ENCODE measurements at regions not wholly inside any gene's neighbourhood (a gene's known extent, or its start where the extent isn't known, plus 50 kb on each side); places are given as distances from the start of the nearest gene placed in this dataset.

- no peak for DNase-seq
Measured at GRCh38 chr7:47145186-47145725, 436.7 kb downstream of the TNS3 start.

- DNase-seq = no peak
Measured at GRCh38 chr7:47143339-47143738, 438.6 kb downstream of the TNS3 start.

DNA sequence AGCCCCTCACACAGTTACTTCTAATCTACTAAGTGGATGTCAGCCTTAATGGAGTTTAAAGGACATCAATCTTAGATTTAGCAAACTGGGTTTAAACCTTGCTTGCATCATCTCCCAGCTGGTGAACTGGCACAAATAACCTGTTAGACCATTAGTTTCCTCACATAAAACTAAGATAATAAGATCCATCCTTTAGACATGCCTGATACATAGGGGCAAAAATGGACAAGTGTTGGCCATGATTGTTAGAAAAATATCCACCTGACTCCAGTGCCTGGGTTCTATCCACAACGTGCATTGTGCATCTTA lies 439.1 kb downstream of the TNS3 start:
- no peak for DNase-seq

GRCh38 chr7:47142169-47142866 lies 439.6 kb downstream of the TNS3 start:
- no peak for DNase-seq

DNA sequence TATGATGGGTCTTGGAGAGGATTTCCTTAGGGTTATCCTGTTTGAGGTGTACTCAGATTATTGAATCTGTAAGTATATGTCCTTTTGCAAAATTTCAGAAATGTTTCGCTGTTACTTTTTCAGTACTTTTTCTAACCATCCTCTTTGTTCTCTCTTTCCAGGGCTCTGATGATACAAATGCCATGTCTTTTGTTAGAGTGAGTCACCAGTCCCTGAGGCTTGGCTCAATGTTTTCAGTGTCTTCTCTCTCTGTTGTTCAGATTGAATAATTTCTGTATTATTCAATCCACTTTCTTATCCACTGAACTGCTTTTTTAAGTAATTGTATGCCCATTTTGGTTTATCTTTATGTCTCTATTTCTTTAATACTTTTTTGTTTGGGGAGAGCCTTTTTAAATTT lies 449.4 kb downstream of the TNS3 start:
- DNase-seq = no peak

GRCh38 chr7:47128700-47129099 lies 453.2 kb downstream of the TNS3 start:
- no peak for DNase-seq

DNA sequence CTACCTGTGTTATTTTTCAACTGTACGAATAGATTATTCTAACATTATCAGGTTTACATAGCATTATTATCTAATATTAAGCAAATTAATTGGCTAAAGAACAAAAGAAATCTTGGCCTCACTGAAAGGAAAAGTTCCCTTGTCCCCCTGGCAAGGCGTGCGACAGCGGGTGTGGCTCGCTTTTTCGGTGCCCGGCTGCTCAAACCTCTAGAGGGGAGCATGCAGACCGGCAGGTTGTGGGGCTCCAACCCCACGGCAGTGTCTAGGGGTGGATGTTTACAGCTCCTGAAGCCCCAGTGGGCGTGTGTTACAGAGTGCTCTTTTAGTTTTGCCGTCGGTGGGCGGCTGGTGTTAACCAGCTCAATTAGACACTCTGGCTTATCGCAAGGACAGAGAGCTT lies 456.4 kb downstream of the TNS3 start:
- DNase-seq = no peak

DNA sequence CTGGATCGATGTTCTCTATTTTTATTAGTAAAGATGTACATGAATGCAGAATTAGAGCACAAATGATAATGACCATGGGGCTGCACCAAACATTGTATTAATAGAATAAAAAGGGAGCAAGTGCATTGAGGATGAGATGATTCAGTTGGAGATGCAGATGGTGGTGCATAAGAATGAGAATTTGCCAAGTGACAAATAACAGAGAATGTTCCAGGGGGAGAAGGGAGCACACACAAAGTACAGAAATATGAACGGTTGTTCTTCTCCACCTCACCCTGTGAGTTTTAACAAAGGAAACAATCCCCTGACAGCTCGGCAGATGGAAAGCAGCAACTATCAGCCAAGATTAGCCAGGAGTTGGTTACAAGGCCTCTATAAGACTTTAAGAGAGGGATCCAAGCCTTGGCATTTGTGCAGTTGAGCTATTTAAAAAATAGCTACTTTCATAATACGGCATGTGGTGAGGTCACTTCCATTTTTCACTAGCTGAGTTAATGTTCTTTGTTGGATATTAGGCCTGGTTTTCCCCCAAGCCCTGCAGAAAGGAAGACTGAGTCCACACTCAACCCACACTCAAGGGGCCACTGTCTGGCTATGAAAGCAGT lies 462.5 kb downstream of the TNS3 start:
- DNase-seq = no peak

DNA sequence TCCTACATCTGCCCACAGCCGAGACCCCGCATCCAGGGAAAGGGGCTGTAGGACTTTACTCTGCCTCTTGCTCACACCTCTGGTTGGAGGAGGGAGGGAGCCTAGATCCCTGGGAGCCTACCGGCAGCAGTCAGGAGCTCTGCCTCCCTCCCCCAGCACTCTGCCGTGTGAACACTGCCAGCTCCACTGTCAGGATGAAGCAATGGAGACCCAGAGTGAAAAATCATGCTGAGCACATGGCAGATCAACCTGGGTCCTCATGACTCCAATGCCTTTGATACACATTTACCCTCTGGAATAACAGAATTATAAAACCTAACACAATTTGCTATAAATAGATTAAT lies 477.7 kb downstream of the TNS3 start:
- DNase-seq = no peak

DNA sequence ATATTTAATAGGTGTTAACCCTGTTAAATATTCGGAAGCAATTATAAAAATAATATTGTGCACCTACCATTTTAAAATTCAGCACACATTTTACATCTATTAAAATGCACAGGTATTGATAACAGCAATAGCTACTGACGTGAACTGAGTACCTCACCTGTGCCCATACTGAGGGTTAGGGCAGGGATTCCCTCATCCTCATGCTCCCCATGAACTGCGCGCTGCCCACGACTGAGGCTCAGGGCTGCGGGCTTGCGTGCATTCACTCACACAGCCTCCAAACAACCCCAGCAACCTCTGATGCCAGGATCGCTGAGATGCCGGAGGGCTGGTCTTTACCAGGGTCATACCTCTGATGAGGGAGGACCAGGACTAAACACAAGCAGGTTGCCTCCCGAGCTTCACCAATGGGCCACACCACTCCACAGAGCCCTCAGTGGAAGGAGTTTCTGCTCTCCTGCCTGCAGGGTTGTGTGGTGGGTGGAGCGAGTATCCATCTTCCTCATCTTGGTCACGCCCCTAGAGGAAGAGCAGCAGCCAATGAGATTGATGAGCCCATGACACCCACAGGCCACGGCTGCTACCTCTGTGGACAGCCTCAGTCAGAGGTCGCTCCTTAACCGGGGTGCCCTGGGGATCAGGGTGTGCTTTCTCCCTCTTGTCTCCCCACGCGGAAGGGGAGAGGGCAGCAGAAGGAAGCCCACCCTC lies 478.3 kb downstream of the TNS3 start:
- DNase-seq = no peak

GRCh38 chr7:47102331-47102841 lies 479.5 kb downstream of the TNS3 start:
- no peak for DNase-seq

- DNase-seq = no peak
Measured at GRCh38 chr7:47100817-47101435, 481.0 kb downstream of the TNS3 start.

GRCh38 chr7:47100148-47100816 lies 481.6 kb downstream of the TNS3 start:
- DNase-seq = no peak

- no peak for DNase-seq
Measured at GRCh38 chr7:47097431-47097830, 484.5 kb downstream of the TNS3 start.

DNA sequence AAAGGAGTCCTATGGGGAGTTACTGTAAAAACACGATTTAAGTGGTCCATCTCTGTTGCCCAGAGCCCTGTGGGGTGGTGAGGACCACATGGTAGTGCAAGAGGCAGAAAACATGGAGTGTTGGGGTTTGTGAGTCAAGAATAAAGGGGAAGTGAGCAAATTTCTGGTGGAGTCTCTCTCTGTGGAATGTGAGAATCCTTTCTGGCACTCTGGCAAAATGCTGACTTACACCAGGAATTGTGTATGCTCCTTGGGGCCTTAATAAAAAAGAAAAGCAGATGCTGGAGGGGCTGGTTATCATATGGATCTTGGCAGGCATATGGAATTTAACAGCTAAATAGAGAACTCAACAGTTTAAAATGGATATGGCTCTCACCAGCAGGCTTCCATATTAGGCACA lies 486.0 kb downstream of the TNS3 start:
- DNase-seq = no peak

- DNase-seq = no peak
Measured at GRCh38 chr7:47094462-47094861, 487.4 kb downstream of the TNS3 start.

DNA sequence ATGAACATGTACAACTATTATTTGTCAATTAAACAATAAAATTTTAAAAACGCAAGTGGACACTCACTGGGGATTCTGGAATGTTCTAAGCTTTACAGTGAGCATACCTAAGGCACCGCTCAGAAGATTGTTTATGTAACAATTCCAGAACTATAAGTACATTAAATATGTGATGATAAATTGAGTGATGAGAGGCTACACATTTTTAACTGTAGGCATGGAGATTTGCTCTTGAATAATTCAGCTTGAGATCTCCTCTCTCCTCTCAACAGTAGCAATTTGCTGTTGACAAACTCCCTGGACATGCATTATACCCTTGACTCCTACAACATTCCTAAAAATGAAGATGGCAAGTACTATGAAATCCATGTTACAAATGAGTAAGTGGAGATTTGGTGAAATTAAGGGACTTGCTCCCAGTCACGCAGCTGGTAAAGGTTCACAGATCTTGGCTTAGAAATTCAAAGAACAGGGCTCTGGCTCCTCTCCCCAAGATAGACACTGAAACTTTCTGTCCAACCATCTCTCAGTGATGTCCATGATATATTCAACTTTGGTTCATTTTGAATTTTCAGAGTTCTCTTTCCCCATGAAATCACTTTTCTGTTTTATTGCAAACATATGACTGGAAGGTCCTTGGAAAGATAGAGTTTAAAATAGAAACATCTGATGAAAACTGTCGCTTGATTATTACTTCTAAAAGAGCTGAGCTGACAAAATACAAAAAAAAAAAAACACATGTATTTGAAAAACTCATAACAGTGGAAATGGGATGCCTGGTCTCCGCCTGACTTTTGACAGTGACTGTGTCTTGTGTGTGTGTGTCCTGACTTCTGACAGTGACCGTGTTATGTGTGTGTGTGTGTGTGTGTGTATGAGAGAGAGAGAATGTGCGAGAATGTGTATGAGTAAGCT lies 488.3 kb downstream of the TNS3 start:
- DNase-seq = no peak

DNA sequence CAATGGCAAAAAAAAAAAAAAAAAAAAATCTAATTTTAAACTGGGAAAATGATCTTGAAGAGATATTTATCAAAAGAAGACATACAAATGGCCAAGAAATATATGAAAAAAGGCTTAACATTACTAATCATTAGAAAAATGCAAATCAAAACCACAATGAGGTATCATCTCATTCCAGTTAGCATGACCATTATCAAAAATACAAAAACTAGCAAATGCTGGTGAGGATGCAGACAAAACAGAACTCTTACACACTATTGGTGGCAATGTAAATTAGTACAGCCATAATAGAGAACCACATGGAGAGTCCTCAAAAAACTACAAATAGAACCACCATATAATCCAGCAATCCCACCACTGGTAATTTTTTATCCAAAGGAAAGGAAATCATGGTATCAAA lies 489.6 kb downstream of the TNS3 start:
- no peak for DNase-seq

GRCh38 chr7:47091141-47091540 lies 490.8 kb downstream of the TNS3 start:
- DNase-seq = no peak

DNA sequence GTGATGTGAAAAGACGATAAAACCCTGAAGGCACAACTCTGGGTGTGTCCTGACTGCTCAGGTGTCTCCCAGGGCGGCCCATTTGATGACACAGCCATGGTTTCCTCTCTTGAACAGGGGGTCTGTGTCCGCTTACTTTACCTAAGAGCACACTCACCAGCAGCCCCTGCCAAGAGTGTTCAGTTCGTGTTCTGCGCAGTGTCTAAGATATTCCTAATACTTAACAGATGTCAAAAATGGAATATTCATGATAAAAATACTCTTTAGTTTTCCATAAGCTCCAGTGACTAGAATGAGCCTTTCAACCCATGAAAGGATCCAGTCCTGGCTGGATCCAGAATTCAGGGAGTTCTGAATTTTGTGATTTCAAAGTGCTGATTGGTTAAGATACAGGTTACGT lies 492.4 kb downstream of the TNS3 start:
- no peak for DNase-seq

DNA sequence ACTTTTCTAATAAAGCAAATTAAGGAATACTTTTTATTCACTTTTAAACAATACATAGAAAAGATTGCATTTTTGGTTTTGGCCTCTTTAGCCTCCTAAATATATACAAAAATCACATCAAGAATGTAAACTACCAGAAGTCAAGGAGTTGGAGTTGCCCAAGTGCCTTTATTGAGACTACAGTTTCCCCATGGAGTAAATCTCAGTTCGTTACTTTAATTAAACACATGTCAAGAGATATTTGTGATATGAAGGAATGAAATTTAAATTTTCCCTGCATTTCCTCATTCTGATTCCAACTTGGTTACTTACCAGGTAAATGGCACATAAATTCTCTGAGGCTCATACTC lies 492.9 kb downstream of the TNS3 start:
- no peak for DNase-seq

Data from NCI-H345 (cell line).